ENCODE measurements at regions not wholly inside any gene's neighbourhood (a gene's known extent, or its start where the extent isn't known, plus 50 kb on each side); places are given as distances from the start of the nearest gene placed in this dataset.
"Not testable (repeated sequence)": the region's sequence is repeated elsewhere in the genome, so short reads cannot be mapped to it uniquely, and the experiment has no call there.

DNA sequence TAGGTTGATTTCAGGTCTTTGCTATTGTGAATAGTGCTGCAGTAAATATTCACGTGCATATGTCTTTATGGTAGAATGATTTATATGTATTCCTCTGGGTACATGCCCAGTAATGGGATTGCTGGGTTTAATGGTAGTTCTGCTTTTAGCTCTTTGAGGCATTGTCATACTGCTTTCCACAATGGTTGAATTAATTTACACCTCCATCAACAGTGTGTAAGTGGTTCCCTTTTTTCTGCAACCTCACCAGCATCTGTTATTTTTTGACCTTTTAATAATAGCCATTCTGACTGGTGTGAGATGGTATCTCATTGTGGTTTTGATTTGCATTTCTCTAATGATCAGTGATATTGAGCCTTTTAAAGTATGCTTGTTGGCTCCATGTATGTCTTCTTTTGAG is 158.0 kb downstream of the RNF144B start:
- 90% methylated on average over 1 of the region's 1 CpG; no CpG with 5 or more reads in 1 of the 2 experiments for WGBS, 2 experiments (ENCODE audit: extremely low coverage in 1 of 2, insufficient coverage in 1 of 2, insufficient read length in 1 of 2, insufficient replicate concordance in 2 of 2, low coverage in 1 of 2, low lambda C conversion rate in 2 of 2, missing lambda C conversion rate in 1 of 2)

More for the DNA sequence above, 158.0 kb downstream of the RNF144B start:
- H2AK5ac ChIP-seq (ENCODE audit: low read depth, low read length); H4K5ac ChIP-seq (ENCODE audit: insufficient read length, low read depth, low read length); H4K91ac ChIP-seq (replicated peaks; ENCODE audit: insufficient read length, low read length); H3K27me3 ChIP-seq (replicated peaks in 1 of 4; ENCODE audit: control insufficient read depth in 3 of 4, extremely low read depth in 1 of 4, insufficient read depth in 3 of 4, low read length in 3 of 4); H3K4me2 ChIP-seq (ENCODE audit: insufficient read depth in 1 of 2, low read depth in 2 of 2, low read length in 2 of 2); H2BK20ac ChIP-seq (ENCODE audit: low read length); H3K79me2 ChIP-seq (ENCODE audit: control insufficient read depth in 1 of 2, insufficient read depth in 2 of 2, low read length in 2 of 2); POLR2A ChIA-PET (ENCODE audit: partially characterized antibody); H2BK12ac ChIP-seq (ENCODE audit: low read depth, low read length); H3K36me3 ChIP-seq (ENCODE audit: control insufficient read depth in 2 of 4, insufficient read depth in 4 of 4, low read length in 3 of 4); H3K9me3 ChIP-seq (ENCODE audit: insufficient read depth in 2 of 2, low read depth in 1 of 2, low read length in 1 of 2); H3K56ac ChIP-seq (replicated peaks; ENCODE audit: insufficient read length, low read depth, low read length); H3K14ac ChIP-seq (ENCODE audit: insufficient read length); H3K23ac ChIP-seq (ENCODE audit: insufficient read length); H3K23me2 ChIP-seq (ENCODE audit: low read depth, low read length); H2BK15ac ChIP-seq (ENCODE audit: low read length); H3K79me1 ChIP-seq (ENCODE audit: low read depth, low read length); H3K4ac ChIP-seq (replicated peaks; ENCODE audit: insufficient read length, low read depth, low read length); FAIRE-seq; H3K4me1 ChIP-seq (replicated peaks in 1 of 4; ENCODE audit: control insufficient read depth in 3 of 4, insufficient read depth in 4 of 4, low read length in 3 of 4); H2BK5ac ChIP-seq (ENCODE audit: low read depth, low read length); H3K4me3 ChIP-seq (ENCODE audit: extremely low read depth in 1 of 4, insufficient read depth in 2 of 4, low read depth in 3 of 4, low read length in 4 of 4); H3K9ac ChIP-seq (replicated peaks in 1 of 4; ENCODE audit: extremely low read depth in 1 of 4, low read depth in 3 of 4, low read length in 3 of 4); H4K20me1 ChIP-seq (replicated peaks in 1 of 2; ENCODE audit: control insufficient read depth in 1 of 2, insufficient read depth in 2 of 2, low read length in 2 of 2); H2AFZ ChIP-seq (ENCODE audit: low read length); H3K18ac ChIP-seq (ENCODE audit: extremely low read depth, low read length); H2BK120ac ChIP-seq (replicated peaks; ENCODE audit: low read depth, low read length); H3K27ac ChIP-seq (ENCODE audit: low read depth, low read length); DNase-seq (ENCODE audit: low read depth in 1 of 2, low spot score in 2 of 2); H4K8ac ChIP-seq (ENCODE audit: extremely low read depth, insufficient read depth, low read length): not testable (repeated sequence)
- CTCF ChIA-PET (ENCODE audit: partially characterized antibody) = interaction anchor here (1.2 kb wide), 1 partner anchor 205 kb away, joined by 4 read pairs; no protein-coding TSS in a partner anchor

Data from H1 (cell line).